ENCODE measurements at regions not wholly inside any gene's neighbourhood (a gene's known extent, or its start where the extent isn't known, plus 50 kb on each side); places are given as distances from the start of the nearest gene placed in this dataset.
"Not testable (repeated sequence)": the region's sequence is repeated elsewhere in the genome, so short reads cannot be mapped to it uniquely, and the experiment has no call there.

- Histone ChIP-seq H3K4me3 (no peak overlapping the region), H3K4me2 (peak overlapping the region; percentile 48), H3K4me1 (peaks cover 18% of the 10 kb centered on the region; the same call in 2 of the 3 replicates), H3K9me3 (no peaks in the 10 kb centered on the region), H3K27ac (peak overlapping the region; percentile 55 to 68)
- no peak for DNase-seq (ENCODE audit: low read depth in 1 of 2, low spot score in 1 of 2)
- ChIA-PET CTCF (no interaction called here), POLR2A (no interaction called here)
- ATAC-seq, result peak; percentile 30 to 48; a peak in 4 of 6 replicates
- FAIRE-seq, result no peak
- no peak for TF ChIP-seq CTCF (IDR thresholded peaks at IDR 0.05)
- TF ChIP-seq FOSB (CRISPR knock-in tag; IDR thresholded peaks at IDR 0.05), result no peak
- no peak for TF ChIP-seq RFX5 (IDR thresholded peaks at IDR 0.05)
- TF ChIP-seq GATA3 (IDR thresholded peaks at IDR 0.05; ENCODE audit: borderline replicate concordance), result no peak
- TF ChIP-seq BCL3 (IDR thresholded peaks at IDR 0.05), result no peak
- no peak for TF ChIP-seq CEBPB (IDR thresholded peaks at IDR 0.05)
- TF ChIP-seq POLR2AphosphoS2 (conservative IDR thresholded peaks at IDR 0.05; ENCODE audit: low read length), result no peak
- no peak for TF ChIP-seq MAFK (IDR thresholded peaks at IDR 0.05; ENCODE audit: partially characterized antibody)
- TF ChIP-seq NR3C1 (IDR thresholded peaks at IDR 0.05), result no peak
- no peak for TF ChIP-seq JUNB (IDR thresholded peaks at IDR 0.05)
- no peak for TF ChIP-seq EHMT2 (IDR thresholded peaks at IDR 0.05; ENCODE audit: low read depth)
- no peak for TF ChIP-seq KDM1A (IDR thresholded peaks at IDR 0.05; ENCODE audit: low read depth)
- no peak for TF ChIP-seq EP300 (IDR thresholded peaks at IDR 0.05)
- TF ChIP-seq ESRRA (IDR thresholded peaks at IDR 0.05; ENCODE audit: borderline replicate concordance, low read length), result no peak
Observed at GRCh38 chr3:104360038-104360437, 1006.7 kb upstream of the ALCAM start.

GRCh38 chr3:104361748-104362147, 1005.0 kb upstream of the ALCAM start:
- H3K4me2 ChIP-seq; H3K9me3 ChIP-seq; DNase-seq (ENCODE audit: low read depth in 1 of 2, low spot score in 1 of 2); H3K4me3 ChIP-seq; CTCF ChIA-PET; H3K27ac ChIP-seq; ATAC-seq; POLR2A ChIA-PET; FAIRE-seq: not testable (repeated sequence)
- peak; percentile 66 for TF ChIP-seq ZC3H11A (IDR thresholded peaks at IDR 0.05)
- 87% methylated on average over 8 of the region's 8 CpGs for WGBS (ENCODE audit: missing lambda C conversion rate)
- peaks cover 18% of the 10 kb centered on the region; the same call in 2 of the 3 replicates for H3K4me1 ChIP-seq

- POLR2A ChIA-PET, result no interaction called here
- H3K4me3 ChIP-seq, result no peak overlapping the region
- DNase-seq (ENCODE audit: low read depth in 1 of 2, low spot score in 1 of 2) (no peak), ATAC-seq (no peak), FAIRE-seq (no peak)
- CTCF ChIA-PET, result no interaction called here
- TF ChIP-seq PHF8 (IDR thresholded peaks at IDR 0.05; ENCODE audit: borderline replicate concordance, low read depth), result no peak
- TF ChIP-seq CHD2 (IDR thresholded peaks at IDR 0.05; ENCODE audit: low read length, partially characterized antibody), result no peak
- no peak for TF ChIP-seq HOXB5 (CRISPR knock-in tag; IDR thresholded peaks at IDR 0.05)
- no peak for TF ChIP-seq HEYL (CRISPR knock-in tag; IDR thresholded peaks at IDR 0.05)
- no peak for TF ChIP-seq RFX5 (IDR thresholded peaks at IDR 0.05)
- TF ChIP-seq EP300 (IDR thresholded peaks at IDR 0.05), result no peak
- no peak for TF ChIP-seq FOXS1 (CRISPR knock-in tag; IDR thresholded peaks at IDR 0.05)
- no peak for TF ChIP-seq HOXA7 (CRISPR knock-in tag; IDR thresholded peaks at IDR 0.05)
- no peak for TF ChIP-seq MAZ (IDR thresholded peaks at IDR 0.05; ENCODE audit: borderline replicate concordance, low read depth, low read length)
- TF ChIP-seq KDM5A (IDR thresholded peaks at IDR 0.05), result no peak
- TF ChIP-seq EHMT2 (IDR thresholded peaks at IDR 0.05; ENCODE audit: low read depth), result no peak
- TF ChIP-seq FOSB (CRISPR knock-in tag; IDR thresholded peaks at IDR 0.05), result no peak
- TF ChIP-seq ZNF302 (CRISPR knock-in tag; IDR thresholded peaks at IDR 0.05), result no peak
- no peak for TF ChIP-seq ZFP36 (IDR thresholded peaks at IDR 0.05; ENCODE audit: borderline replicate concordance, partially characterized antibody)
- TF ChIP-seq NPAS2 (CRISPR knock-in tag; IDR thresholded peaks at IDR 0.05; ENCODE audit: borderline replicate concordance), result no peak
- TF ChIP-seq CEBPB (IDR thresholded peaks at IDR 0.05), result no peak
- TF ChIP-seq EHF (CRISPR knock-in tag; IDR thresholded peaks at IDR 0.05), result no peak
- no peak for TF ChIP-seq BHLHE40 (IDR thresholded peaks at IDR 0.05; ENCODE audit: low read depth, low read length)
- H3K4me1 ChIP-seq, result peaks cover 23% of the 10 kb centered on the region; the same call in 2 of the 3 replicates
- H3K4me2 ChIP-seq, result no peak overlapping the region
- no peaks in the 10 kb centered on the region for H3K9me3 ChIP-seq
- no peak overlapping the region for H3K27ac ChIP-seq
- WGBS (ENCODE audit: missing lambda C conversion rate), result 71% methylated on average over 6 of the region's 6 CpGs
Observed at GRCh38 chr3:104362319-104362718, 1004.4 kb upstream of the ALCAM start.

Data from A549 (cell line).